ENCODE measurements at regions not wholly inside any gene's neighbourhood (a gene's known extent, or its start where the extent isn't known, plus 50 kb on each side); places are given as distances from the start of the nearest gene placed in this dataset.

- TF ChIP-seq, protein P1, sequence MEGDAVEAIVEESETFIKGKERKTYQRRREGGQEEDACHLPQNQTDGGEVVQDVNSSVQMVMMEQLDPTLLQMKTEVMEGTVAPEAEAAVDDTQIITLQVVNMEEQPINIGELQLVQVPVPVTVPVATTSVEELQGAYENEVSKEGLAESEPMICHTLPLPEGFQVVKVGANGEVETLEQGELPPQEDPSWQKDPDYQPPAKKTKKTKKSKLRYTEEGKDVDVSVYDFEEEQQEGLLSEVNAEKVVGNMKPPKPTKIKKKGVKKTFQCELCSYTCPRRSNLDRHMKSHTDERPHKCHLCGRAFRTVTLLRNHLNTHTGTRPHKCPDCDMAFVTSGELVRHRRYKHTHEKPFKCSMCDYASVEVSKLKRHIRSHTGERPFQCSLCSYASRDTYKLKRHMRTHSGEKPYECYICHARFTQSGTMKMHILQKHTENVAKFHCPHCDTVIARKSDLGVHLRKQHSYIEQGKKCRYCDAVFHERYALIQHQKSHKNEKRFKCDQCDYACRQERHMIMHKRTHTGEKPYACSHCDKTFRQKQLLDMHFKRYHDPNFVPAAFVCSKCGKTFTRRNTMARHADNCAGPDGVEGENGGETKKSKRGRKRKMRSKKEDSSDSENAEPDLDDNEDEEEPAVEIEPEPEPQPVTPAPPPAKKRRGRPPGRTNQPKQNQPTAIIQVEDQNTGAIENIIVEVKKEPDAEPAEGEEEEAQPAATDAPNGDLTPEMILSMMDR (IDR thresholded peaks at IDR 0.05; ENCODE audit: low read depth, low read length, poor library complexity, severe bottlenecking): no peak
- TF ChIP-seq EZH2phosphoT487 (IDR thresholded peaks at IDR 0.05; ENCODE audit: borderline replicate concordance, low read length): no peak
Measured at GRCh38 chr1:185448591-185449186, 131.6 kb upstream of the IVNS1ABP start.
